AG09309 (cell line): ENCODE measurements at regions not wholly inside any gene's neighbourhood (a gene's known extent, or its start where the extent isn't known, plus 50 kb on each side); places are given as distances from the start of the nearest gene placed in this dataset.

Source experiments
- DNase-seq: peaks from one replicate; pipeline ENCODE4 v3.0.0-alpha.2; 2010; ENCODE audit warnings: low read depth
- H3K4me3 ChIP-seq: 2 replicates; pipeline ENCODE4 v1.5.1; 2011; ENCODE audit warnings: mild to moderate bottlenecking, low read depth, low read length, moderate library complexity; ENCODE audit not compliant: control insufficient read depth
- TF ChIP-seq, protein P1 (sequence below): IDR thresholded peaks from 2 replicates; pipeline ENCODE4 v1.5.1; 2011; ENCODE audit warnings: mild to moderate bottlenecking, low read depth, low read length, inconsistent platforms; ENCODE audit not compliant: insufficient read depth, control insufficient read depth; ENCODE audit errors: missing control alignments

DNA sequence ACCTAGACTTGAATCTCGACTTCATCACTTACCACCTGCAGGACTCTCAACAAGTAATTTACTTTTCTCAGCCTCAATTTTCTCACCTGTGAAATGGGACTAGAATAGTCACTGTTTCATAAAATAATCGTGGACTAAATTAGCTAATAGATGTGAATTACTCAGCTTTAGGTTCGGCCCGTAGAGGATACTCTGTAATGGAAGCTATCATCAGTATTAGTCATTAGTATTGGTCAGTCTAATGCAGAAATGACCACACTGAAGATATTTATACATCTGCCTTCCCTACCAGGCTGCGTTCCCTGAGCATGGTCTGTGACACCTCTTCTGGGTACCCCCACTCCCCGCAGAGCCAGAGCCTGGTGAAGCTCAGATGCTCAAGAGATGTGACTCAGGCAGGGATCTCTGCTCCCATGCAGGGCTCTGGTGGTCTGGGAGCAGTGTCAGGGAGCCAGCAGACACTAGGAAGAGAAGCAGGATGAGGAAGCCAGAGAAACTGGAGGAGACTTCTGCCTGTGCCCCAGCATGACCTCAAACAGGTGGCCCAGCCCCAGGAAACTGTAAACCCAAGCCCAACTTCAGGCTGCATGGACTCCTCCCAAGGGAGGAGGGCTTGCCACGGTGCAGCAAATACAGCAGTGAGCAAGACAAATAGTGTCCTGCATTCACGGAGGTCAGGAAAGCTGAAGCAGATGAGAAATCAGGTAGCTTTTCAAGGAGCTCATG is 88.0 kb upstream of the E2F8 start:
- TF ChIP-seq, protein P1, sequence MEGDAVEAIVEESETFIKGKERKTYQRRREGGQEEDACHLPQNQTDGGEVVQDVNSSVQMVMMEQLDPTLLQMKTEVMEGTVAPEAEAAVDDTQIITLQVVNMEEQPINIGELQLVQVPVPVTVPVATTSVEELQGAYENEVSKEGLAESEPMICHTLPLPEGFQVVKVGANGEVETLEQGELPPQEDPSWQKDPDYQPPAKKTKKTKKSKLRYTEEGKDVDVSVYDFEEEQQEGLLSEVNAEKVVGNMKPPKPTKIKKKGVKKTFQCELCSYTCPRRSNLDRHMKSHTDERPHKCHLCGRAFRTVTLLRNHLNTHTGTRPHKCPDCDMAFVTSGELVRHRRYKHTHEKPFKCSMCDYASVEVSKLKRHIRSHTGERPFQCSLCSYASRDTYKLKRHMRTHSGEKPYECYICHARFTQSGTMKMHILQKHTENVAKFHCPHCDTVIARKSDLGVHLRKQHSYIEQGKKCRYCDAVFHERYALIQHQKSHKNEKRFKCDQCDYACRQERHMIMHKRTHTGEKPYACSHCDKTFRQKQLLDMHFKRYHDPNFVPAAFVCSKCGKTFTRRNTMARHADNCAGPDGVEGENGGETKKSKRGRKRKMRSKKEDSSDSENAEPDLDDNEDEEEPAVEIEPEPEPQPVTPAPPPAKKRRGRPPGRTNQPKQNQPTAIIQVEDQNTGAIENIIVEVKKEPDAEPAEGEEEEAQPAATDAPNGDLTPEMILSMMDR = no peak
- H3K4me3 ChIP-seq = no peak overlapping the region
- no peak for DNase-seq

DNA sequence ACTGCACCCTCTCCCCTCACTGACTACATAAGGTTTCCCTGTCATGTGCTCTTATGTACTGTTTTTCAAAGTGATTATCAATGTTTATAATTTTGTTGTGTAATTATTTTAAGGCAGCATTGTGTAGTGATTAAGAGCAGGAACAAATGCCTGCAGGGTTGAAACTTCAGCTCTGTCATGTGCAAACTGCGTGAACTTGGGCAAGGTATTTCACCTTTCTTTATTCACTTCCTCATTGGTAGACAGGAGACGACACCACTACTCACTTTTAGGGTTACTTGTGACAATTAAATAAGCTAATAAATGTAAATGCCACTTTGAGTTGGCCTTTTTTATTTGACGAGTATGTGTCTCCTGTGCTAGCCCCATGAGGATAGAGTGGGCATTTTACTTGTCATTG is 86.5 kb upstream of the E2F8 start:
- TF ChIP-seq, protein P1 = no peak
- H3K4me3 ChIP-seq = no peak overlapping the region
- no peak for DNase-seq

DNA sequence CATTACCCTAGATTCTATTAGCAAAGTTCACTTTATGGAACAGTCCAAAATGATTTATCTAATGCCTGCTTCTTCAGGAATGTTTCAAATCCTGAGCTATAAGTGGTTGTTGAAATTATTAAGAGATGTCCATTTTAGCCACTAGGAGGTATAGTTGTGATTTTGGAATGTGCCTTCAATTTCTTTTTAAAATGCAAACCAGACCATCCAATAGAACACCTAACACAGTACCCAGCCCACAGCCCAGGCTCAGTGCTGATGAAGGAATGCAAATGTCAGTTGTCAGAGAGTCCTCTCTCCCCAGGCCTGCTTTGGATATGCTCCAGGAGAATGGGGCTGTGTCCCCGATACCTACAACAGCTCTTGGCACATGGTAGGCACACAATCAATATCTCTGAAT is 85.8 kb upstream of the E2F8 start:
- H3K4me3 ChIP-seq = no peak overlapping the region
- no peak for DNase-seq

DNA sequence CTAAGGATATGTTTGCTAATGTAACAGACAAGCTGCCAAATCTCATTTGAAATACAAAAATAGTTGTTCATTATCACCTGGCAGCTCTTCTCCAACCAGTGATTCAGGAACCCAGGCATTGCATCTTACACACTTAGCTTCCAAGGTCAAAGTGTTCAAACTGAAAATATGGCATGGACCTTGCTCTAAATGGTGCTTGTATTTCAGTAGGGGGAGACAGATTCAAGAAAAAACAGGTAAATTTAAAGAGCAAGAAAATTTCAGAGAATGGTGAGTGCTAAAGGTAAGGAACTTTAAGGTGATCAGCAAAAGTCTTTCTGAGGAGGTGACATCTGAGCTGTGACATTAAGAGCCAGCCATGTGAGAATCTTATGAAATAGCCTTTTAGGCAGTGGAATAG is 82.8 kb upstream of the E2F8 start:
- H3K4me3 ChIP-seq = no peak overlapping the region
- no peak for DNase-seq
- TF ChIP-seq, protein P1 = peak; percentile 34

More for the DNA sequence above, 85.8 kb upstream of the E2F8 start:
- TF ChIP-seq, protein P1 = peak; percentile 39

DNA sequence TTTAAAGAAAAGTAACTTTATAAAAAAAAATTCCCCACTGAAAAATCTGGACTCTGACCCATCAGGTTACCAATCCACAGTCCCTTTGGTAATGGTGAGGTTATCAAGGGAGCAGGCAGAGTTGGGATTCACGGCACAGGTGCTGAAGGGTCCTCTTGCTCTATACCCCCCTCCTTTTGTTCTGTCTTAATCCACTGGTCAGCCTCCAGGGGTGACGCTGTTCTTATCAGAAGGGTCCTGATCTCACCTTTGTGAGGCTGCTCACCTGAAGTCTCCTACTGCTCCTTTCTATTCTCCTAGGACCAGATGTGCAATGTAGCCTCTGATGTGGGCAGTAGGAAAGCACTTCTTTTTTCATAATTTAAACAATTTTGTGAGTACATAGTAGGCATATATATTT is 80.6 kb upstream of the E2F8 start:
- DNase-seq = no peak
- no peak overlapping the region for H3K4me3 ChIP-seq
- TF ChIP-seq, protein P1 = no peak

DNA sequence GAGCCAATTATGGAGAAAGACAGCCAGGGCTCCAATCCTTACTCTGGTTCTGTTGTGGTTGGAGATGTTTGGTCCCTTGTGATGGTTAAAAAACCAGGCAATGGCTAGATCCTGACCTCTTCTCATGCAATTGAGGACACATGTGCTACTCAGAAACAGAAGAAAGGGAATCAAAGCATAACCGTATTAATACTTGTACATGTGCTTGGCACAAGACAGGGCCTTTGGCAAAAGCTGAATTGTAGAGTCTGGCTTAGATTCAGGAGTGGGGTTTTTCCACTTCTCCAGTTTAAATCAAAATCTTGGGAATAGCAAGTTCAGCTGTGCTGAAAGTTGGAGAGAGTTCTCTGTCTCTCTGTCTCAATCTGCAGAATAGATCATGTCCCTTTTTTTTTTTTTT is 80.1 kb upstream of the E2F8 start:
- TF ChIP-seq, protein P1 = no peak
- no peak for DNase-seq

More for the DNA sequence above, 80.1 kb upstream of the E2F8 start:
- no peak overlapping the region for H3K4me3 ChIP-seq
